ENCODE measurements at regions not wholly inside any gene's neighbourhood (a gene's known extent, or its start where the extent isn't known, plus 50 kb on each side); places are given as distances from the start of the nearest gene placed in this dataset.
A peak's percentile ranks its signal among the peaks of the same experiment; 100 is the strongest.
"Not testable (repeated sequence)": the region's sequence is repeated elsewhere in the genome, so short reads cannot be mapped to it uniquely, and the experiment has no call there.

DNA sequence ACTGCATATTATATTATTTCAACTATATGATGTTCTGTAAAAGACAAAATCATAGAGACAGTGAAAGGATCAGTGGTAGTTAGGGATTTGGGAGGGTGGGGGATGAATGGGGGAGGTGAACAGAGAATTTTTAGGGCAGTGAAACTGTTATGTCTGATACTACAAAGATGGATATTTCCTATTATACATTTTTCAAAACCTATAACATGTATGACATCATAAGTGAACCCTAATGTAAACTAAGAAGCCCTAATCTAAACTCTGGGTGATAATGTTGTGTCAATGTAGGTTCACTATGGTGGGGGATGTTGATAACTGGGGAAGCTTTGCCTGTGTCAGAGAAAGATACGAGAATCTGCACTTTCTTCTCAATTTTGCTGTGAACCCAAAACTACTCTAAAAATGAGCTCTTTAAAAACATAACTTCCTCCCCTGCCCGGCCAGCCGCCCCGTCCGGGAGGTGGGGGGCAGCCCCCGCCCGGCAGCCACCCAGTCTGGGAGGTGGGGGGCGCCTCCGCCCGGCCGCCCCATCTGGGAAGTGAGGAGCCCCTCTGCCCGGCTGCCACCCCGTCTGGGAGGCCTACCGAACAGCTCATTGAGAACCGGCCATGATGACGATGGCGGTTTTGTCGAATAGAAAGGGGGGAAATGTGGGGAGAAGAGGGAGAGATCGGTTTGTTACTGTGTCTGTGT lies 234.4 kb downstream of the RPIA start:
- no peak overlapping the region for H3K4me3 ChIP-seq
- DNase-seq, result no peak
- H3K27me3 ChIP-seq, result peaks cover 7% of the 10 kb centered on the region; the same call in 1 of the 2 replicates
- H3K9me3 ChIP-seq, result no peaks in the 10 kb centered on the region
- H3K36me3 ChIP-seq, result no peaks in the 10 kb centered on the region

DNA sequence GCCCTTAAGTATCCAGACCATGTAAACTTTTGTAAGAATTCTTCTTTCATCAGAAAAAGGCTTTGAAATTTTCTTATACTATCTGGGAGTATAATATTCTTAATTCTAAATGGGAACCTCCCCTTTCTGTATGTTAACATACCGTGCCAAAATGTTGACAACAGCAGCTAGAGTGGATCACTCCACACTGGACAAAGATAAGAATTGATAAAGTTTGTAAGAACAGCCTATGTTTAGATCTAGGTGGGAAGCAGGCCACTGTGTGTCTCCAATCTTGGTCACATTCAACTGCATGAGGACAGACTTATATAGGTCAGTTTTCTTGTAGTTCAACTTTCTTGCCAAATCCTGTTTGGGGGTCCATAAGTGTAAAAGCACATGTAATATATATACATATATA lies 235.7 kb downstream of the RPIA start:
- peaks cover 5% of the 10 kb centered on the region; the same call in 1 of the 2 replicates for H3K27me3 ChIP-seq
- no peaks in the 10 kb centered on the region for H3K36me3 ChIP-seq
- DNase-seq, result no peak
- H3K4me3 ChIP-seq, result no peak overlapping the region
- no peaks in the 10 kb centered on the region for H3K9me3 ChIP-seq

DNA sequence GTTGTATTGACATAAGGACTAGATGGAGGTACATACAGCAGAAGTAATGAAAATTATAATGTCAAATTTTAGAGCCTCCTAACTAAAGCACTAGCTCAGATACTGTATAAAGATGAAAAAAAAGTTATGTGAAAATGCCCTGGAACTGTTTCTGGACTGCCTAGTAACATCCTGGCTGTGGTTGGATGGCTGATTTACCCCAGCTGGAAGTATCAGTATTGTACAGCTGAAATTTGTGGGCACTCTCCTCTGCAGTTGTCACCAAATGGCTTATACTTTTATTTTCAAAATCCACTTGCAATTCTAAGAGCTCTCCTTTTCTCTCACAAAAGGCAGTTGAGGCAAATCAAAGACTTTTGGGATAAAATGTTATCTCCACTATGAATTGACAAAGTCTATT lies 239.2 kb downstream of the RPIA start:
- no peak for DNase-seq
- H3K27me3 ChIP-seq, result peaks cover 2% of the 10 kb centered on the region; the same call in 1 of the 2 replicates
- H3K9me3 ChIP-seq, result no peaks in the 10 kb centered on the region
- H3K36me3 ChIP-seq, result no peaks in the 10 kb centered on the region
- H3K4me3 ChIP-seq, result no peak overlapping the region

DNA sequence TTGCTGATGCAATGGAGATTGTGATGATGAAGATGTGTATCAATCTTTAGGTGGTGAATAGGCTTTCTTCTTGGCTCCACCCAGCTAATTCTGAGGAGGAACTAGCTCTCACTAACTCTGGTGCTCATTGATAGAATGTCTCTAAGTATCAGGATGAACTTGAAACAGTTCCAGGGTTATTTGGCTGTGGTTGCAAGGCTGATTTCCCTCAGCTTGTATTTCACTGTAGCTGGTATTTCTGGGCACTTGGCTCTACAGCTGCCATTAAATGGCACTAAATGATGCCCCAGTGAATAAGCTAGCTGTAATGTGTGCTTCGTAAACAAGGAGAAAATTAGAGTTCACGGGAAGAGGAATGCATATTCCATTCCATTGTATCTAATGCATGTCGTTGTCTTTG lies 241.2 kb downstream of the RPIA start:
- Histone ChIP-seq H3K4me3 (no peak overlapping the region), H3K9me3 (no peaks in the 10 kb centered on the region), H3K36me3 (no peaks in the 10 kb centered on the region), H3K27me3 (peaks cover 2% of the 10 kb centered on the region; the same call in 1 of the 2 replicates)
- DNase-seq, result no peak

GRCh38 chr2:88933091-88933490 lies 241.6 kb downstream of the RPIA start:
- Histone ChIP-seq H3K27me3 (peaks cover 2% of the 10 kb centered on the region; the same call in 1 of the 2 replicates), H3K9me3 (no peaks in the 10 kb centered on the region), H3K4me3 (no peak overlapping the region), H3K36me3 (no peaks in the 10 kb centered on the region)
- no peak for DNase-seq

- DNase-seq, result no peak
These were observed 242.5 kb downstream of the RPIA start for GRCh38 chr2:88933980-88934379.

DNA sequence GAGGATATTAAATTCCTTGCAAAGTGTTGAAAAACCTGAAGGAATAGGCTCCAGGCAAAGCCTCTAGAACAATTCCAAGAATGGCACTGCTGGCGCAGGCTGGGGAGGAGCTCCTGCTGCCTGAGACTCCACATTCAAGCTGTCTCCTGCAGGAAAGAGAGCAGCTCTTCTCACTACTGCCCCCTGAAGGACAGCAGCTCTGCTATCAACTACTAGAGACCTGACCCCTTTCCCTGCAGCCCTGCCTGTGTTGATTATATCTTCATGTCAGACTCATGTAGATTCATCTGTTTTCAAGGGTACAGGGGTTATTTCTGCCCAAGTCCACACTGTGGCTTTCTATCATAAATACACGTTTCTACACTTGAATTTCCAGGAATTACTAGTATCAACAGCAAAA lies 249.7 kb downstream of the RPIA start:
- H3K4me3 ChIP-seq, H3K27me3 ChIP-seq, H3K9me3 ChIP-seq, H3K36me3 ChIP-seq: not testable (repeated sequence)
- peak; percentile 12 for DNase-seq

More at GRCh38 chr2:88933980-88934379, 242.5 kb downstream of the RPIA start:
- Histone ChIP-seq H3K9me3 (no peaks in the 10 kb centered on the region), H3K27me3 (peaks cover 2% of the 10 kb centered on the region; the same call in 1 of the 2 replicates), H3K4me3 (no peak overlapping the region), H3K36me3 (no peaks in the 10 kb centered on the region)

DNA sequence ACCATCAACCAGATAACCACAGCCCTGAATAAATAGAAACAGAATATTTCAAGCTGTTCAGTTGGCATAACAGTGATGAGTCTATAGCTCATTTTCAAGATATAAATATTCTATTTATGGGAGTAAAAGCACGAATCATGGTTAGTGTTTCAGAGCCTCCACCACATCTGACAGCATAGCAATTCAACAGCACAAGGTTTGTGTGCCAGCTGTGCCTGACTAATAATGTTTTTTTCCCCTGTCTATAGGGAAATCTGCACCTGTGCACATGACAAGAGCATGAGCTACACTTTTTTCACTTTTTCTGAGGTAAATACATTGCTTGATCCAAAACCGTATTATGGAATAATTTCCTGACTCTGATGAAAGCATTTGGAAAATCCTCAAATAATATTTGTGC lies 251.3 kb downstream of the RPIA start:
- no peak for DNase-seq
- Histone ChIP-seq H3K36me3 (no peaks in the 10 kb centered on the region), H3K27me3 (no peaks in the 10 kb centered on the region), H3K4me3 (no peak overlapping the region), H3K9me3 (no peaks in the 10 kb centered on the region)

DNA sequence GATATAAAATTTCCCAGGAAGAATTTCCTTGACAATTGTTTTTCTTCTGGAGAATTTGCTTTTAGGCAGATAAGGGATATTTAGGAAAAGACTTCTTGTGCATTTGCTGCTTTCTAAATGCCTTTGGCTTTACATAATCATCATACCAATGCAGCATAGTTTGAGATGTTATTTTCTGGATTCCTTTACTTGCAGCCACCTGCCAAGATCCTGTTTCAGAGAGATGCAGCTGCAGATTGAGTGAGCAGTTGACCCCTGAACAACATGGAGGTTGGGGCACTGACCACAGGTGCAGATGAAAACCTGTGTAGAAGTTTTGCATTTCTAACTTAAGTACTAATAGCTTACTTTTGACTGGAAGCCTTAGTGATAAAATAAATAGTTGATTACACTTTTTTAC lies 257.9 kb downstream of the RPIA start:
- Histone ChIP-seq H3K36me3 (no peaks in the 10 kb centered on the region), H3K9me3 (no peaks in the 10 kb centered on the region), H3K4me3 (no peak overlapping the region), H3K27me3 (no peaks in the 10 kb centered on the region)
- no peak for DNase-seq

- no peaks in the 10 kb centered on the region for H3K27me3 ChIP-seq
- no peak overlapping the region for H3K4me3 ChIP-seq
- H3K9me3 ChIP-seq, result no peaks in the 10 kb centered on the region
- H3K36me3 ChIP-seq, result no peaks in the 10 kb centered on the region
- no peak for DNase-seq
These were observed 258.5 kb downstream of the RPIA start for GRCh38 chr2:88950010-88950409.

DNA sequence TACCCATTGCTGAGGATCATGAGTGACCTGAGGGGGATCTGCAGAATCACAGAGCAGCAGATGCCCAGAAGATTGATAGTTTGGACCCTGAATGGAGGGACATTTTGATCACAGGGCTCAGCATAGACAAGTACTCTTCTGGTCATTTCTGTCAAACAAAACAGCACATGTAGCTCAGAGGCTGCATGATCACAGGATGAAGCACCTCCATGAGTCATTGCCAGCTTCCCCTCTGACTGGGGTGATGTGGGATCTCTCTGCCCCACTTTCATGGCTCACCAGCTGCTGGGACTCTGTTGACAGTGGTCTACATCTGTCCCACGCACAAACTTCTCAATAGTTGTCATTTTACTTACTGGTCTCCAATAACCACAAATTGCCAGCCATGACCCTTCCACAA lies 264.1 kb downstream of the RPIA start:
- Histone ChIP-seq H3K4me3 (no peak overlapping the region), H3K9me3 (no peaks in the 10 kb centered on the region), H3K36me3 (no peaks in the 10 kb centered on the region), H3K27me3 (0 out of 2 replicates have a peak, but pooled peaks cover 2% of the 10 kb centered on the region)
- no peak for DNase-seq

- no peaks in the 10 kb centered on the region for H3K36me3 ChIP-seq
- DNase-seq, result no peak
These were observed 268.2 kb downstream of the RPIA start for GRCh38 chr2:88959480-88960204.

DNA sequence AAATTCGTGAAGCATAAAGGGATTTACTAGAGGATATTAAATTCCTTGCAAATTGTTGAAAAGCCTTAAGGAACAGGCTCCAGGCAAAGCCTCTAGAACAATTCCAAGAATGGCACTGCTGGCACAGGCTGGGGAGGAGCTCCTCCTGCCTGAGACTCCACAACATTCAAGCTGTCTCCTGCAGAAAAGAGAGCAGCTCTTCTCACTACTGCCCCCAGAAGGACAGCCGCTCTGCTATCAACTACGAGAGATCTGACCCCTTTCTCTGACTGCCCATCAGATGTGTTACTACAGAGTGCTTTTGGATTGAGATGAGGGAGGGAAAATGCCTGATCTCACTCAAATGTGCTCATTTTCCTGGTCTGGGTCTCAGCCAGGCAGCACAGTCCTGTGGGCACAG lies 269.9 kb downstream of the RPIA start:
- not testable (repeated sequence) for H3K9me3 ChIP-seq, H3K27me3 ChIP-seq, H3K36me3 ChIP-seq, H3K4me3 ChIP-seq
- DNase-seq, result peak; percentile 5

More at GRCh38 chr2:88959480-88960204, 268.2 kb downstream of the RPIA start:
- H3K9me3 ChIP-seq, result no peaks in the 10 kb centered on the region
- no peak overlapping the region for H3K4me3 ChIP-seq
- 0 out of 2 replicates have a peak, but pooled peaks cover 2% of the 10 kb centered on the region for H3K27me3 ChIP-seq

DNA sequence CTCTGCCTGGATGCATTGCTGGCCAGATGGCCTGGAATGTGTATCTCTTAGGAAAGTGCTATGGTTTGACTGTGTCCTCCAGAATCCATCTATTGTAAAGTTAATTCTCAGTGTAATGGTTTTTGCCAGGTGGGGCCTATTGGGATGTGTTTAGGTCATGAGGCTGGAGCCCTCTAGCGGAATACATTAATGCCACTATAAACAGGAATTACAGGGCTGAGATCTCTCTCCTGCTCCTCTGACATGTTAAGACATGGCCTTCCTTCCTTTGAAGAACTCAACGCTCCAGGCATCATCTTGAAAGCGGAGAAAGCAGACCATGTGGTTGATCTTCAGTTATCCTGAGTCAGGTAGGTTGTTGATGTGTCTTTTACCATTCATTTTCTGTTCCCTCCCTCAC lies 276.4 kb downstream of the RPIA start:
- no peak for DNase-seq
- no peaks in the 10 kb centered on the region for H3K27me3 ChIP-seq
- no peaks in the 10 kb centered on the region for H3K36me3 ChIP-seq
- H3K9me3 ChIP-seq, result no peaks in the 10 kb centered on the region
- no peak overlapping the region for H3K4me3 ChIP-seq

GRCh38 chr2:88978011-88978410 lies 286.5 kb downstream of the RPIA start:
- DNase-seq, H3K4me3 ChIP-seq, H3K9me3 ChIP-seq, H3K36me3 ChIP-seq, H3K27me3 ChIP-seq: not testable (repeated sequence)

DNA sequence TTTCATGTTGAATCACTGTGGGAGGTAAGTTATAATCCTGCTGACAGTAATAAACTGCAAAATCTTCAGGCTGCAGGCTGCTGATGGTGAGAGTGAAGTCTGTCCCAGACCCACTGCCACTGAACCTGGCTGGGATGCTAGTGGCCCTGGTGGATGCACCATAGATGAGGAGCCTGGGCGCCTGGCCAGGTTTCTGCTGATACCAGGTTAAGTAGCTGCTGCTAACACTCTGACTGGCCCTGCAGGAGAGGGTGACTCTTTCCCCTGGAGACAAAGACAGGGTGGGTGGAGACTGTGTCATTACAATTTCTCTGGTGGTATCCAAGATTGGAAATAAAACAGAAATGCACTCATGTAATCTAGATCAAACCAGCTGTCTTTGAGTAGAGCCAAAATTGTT lies 287.0 kb downstream of the RPIA start:
- not testable (repeated sequence) for H3K27me3 ChIP-seq, H3K4me3 ChIP-seq, H3K36me3 ChIP-seq, DNase-seq, H3K9me3 ChIP-seq

GRCh38 chr2:88984079-88984478 lies 292.6 kb downstream of the RPIA start:
- not testable (repeated sequence) for H3K9me3 ChIP-seq, H3K36me3 ChIP-seq, H3K27me3 ChIP-seq, DNase-seq, H3K4me3 ChIP-seq

DNA sequence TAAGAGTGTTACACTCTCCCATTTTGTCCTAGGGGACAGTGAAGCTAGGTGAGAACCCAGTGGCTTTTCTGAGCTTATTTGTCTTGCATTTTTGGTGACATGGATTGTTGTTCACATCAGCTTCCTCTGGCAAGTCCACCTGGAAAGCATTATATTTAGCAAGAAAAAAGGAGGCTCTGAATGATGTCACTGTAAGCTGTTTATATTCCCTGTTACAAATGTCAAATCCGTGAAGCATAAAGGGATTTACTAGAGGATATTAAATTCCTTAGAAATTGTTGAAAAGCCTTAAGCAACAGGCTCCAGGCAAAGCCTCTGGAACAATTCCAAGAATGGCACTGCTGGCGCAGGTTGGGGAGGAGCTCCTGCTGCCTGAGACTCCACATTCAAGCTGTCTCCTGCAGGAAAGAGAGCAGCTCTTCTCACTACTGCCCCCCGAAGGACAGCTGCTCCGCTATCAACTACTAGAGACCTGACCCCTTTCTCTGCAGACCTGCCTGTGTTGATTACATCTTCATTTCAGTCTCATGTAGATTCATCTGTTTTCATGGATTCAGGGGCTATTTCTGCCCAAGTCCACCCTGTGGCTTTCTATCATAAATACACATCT lies 295.4 kb downstream of the RPIA start:
- peak; percentile 4 for DNase-seq
- not testable (repeated sequence) for H3K4me3 ChIP-seq, H3K9me3 ChIP-seq, H3K27me3 ChIP-seq, H3K36me3 ChIP-seq

Data from MG63 (cell line).